GM18873 (cell line): ENCODE measurements at regions not wholly inside any gene's neighbourhood (a gene's known extent, or its start where the extent isn't known, plus 50 kb on each side); places are given as distances from the start of the nearest gene placed in this dataset.

Experiments
- ATAC-seq: cut with Tn5 transposase; IDR thresholded peaks from one replicate; pipeline ENCODE4 v1.9.1; 2021; ENCODE audit warnings: mild to moderate bottlenecking, moderate library complexity, moderate number of reproducible peaks; ENCODE audit not compliant: unreplicated experiment, low FRiP score

DNA sequence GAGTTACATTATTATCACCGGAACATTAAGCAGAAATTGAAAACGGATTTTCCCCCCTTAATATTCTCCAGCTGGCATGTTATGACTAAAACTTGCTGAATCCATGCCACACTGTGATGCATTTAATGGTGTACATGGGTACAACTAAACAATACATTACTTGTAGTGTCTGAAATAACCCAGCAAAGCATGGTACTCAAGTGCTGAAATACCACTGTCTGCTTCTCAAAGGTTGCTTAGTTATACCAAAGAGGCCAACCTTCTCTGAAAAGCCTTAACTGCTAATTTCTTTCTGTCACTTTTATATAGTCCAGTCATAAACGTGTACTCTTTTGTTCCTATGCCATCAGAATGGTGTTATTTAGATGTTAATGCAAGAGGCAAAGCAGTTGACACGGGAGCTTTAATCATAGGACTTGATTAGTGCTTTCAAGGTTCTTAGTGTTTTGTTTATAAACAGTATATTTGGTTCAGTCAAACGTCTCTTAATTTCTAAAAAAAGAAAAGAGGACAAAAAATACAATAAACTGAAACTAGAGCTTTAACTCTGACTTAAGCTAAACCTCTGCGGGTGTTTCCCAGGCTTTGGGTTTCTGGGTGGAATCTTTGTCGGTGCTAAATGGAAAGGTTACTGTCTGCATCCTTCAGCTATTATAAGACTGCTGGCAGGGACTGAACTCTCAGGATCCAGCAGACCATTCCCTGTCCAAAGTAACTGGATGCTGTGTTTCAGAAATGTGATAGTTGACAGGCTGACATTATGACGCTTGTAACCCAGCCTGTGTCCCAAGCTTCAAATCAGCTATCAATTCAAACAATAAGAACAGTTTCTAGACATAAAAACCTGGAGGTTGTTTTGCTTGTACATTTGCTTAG is 202.6 kb downstream of the PPP1R3A start:
- no peak for ATAC-seq

- ATAC-seq = no peak
Observed at GRCh38 chr7:113715262-113715661, 203.5 kb downstream of the PPP1R3A start.

DNA sequence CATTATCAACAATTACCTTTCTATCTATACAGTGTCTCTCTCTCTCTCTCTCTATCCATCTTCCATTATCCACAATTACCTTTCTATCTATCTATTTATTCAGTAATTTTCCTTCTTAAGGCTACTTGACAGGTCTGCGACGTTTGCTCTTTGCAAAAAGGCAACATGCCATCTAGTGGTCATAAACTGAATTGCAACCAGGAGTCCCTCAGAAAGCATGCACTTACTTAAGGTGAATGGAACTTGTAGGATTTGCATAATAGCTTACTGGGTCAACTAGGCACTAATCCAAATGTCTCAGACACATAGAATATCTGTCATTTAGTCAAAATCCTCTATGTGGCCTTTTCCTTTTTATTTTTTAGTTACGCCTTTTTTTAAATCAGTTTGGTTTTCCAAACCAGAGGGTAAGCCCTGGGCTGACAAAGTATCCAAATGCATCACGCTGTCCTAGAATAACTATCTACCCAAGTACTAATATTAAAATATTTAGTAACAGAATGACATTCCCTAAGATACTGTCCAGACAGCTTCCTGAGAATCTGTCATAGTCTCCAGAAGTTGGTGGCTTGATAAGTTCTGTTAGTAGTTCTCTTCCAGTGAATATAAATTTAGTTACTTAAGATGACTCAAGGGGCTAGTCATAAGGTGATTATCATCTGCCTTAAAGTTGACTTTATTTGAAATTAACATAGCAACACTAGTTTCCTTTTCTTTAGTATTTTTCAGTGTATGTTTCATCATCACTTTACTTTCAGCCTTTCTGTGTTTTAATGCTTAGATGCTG is 208.3 kb downstream of the PPP1R3A start:
- peak; percentile 98 for ATAC-seq

- ATAC-seq = no peak
Observed at GRCh38 chr7:113705439-113705838, 213.4 kb downstream of the PPP1R3A start.

DNA sequence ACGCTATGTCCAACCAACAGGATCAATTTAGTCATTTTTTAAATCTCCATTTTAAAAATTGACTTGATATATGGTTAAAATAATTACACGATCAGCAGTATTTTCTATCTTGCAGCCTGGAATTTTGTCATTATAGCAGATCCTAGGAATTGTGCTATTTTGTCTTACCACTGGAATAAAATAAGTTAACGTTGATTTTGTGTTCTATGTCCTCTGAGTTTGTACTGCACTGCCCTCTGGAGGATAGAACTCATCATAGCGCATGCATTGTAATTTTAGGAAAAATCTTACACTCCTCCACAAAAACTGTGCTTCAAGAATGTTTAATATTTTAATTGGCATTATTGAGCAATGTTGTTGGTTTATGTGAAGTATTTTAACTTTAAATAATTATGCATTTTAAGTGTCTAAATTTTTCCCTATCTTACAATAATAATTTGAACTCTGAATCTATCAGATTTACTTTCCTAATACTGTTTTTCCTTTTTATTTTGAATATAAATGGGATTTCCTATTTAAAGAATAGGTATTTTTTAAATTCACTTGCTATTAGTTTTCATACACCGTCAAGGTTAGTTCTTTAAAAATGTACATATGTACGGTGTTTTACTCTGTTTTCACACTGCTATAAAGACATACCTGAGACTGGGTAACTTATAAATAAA is 220.1 kb downstream of the PPP1R3A start:
- no peak for ATAC-seq

- no peak for ATAC-seq
Observed at GRCh38 chr7:113694149-113694548, 224.7 kb downstream of the PPP1R3A start.

- no peak for ATAC-seq
Observed at GRCh38 chr7:113684165-113684564, 234.6 kb downstream of the PPP1R3A start.

DNA sequence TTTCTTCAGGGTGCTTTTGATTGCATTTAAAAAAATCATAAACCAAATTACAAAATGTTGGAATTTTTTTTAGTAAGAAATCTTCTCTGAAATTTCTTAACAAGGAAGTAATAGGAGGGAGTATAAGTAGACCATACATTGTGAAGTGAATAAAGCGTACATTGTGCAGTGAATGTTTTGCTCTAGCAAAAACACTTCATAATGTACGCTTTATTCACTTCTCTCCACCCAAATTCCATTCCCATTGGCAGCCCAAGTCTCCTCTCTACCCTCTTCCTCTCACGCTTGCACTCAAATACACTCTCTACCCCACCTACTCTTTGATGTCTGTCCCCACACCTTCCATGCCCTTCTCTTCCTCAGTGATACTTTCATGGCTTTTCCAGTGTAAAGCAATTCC is 241.0 kb downstream of the PPP1R3A start:
- no peak for ATAC-seq

DNA sequence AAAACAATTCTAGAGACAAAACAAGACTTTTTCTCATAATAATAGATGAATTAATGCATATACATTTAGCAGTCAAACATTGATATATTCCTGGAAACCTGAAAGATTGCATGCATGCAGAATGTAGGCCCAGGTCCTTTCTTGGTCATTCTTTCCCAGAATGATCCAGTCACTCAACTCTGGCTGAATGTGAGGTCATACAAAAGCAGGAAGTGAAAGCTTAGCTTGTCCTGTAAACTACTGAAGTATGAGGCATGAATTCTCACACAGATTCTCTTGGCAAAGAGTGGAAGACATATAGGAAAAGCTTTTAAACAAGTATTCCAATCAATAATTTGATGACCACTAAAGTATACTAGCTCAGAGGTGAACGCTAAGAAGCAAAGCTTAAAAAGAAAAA is 253.9 kb downstream of the PPP1R3A start:
- ATAC-seq = no peak

DNA sequence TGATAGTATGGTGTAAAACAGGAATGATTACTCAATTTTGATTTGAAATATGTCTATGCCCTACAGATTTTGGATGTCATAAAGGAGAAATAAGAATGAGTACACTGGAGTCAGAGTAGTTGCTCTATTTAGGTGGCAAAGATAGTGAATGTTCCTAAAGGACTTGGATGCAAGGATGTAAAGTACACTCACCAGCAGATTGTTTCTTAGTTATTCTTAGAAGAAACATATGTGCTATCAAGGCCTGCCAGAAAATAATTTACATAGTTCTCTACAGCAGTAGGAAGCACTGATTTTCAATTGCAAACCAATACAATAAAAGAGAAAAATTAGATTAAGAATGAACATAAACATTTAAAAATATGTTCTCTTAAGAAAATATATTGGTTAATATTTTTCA is 259.4 kb downstream of the PPP1R3A start:
- no peak for ATAC-seq

DNA sequence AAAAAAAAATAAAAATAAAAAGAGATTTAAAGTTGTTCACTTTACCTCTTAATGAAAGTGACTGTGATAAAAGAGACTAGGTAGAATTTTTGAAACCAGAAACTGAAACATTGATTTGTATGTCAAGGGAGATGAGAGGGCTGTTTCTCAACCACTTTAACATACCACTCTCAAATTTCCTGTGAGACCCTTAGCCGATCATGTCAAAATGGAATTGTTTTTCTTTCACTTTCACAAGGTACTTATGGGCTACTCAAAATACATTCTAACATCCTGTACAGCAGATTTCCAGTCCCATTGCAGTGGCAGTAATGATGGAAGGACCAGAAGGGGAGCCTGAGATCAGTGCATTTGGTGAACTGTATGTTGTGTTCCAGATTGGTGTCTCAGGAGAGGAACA is 261.2 kb downstream of the PPP1R3A start:
- ATAC-seq = peak; percentile 95

GRCh38 chr7:113652501-113652900 is 266.3 kb downstream of the PPP1R3A start:
- no peak for ATAC-seq

DNA sequence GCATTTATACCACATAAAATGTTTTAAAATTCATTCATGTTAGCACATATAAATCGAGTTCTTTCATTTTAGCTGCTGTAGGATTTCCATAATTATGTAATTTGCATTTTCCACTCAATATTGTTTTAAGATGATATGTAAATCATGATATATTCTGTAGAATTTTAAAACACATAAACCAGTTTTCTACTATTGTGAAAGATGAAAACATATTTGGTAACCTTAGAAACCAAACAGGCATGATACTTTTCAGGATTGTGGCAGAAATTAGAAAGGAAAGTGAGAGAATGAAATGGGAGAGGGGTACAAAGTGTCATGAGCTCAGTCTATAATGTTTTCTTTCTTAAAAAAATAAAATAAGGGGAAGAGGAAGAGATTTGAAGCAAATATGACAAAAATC is 269.3 kb downstream of the PPP1R3A start:
- no peak for ATAC-seq

DNA sequence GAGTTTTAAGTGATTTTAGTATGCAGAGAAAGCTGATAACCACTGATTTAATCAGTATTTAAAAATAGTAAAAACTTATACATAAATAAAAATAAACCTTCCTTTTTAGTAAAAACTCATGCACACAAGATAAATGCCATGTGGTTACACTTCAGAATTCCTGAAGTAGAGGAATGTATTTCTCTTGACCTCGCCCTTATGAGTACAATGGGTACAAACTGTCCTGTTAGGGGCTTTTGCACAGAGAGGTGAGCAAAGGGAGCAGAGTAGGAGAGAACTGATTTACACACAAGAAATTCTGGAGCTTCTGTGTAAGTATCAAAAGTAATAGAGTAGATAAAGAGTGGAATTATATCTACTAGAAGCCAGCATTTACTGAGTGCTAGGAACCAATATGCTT is 279.6 kb downstream of the PPP1R3A start:
- ATAC-seq = no peak

DNA sequence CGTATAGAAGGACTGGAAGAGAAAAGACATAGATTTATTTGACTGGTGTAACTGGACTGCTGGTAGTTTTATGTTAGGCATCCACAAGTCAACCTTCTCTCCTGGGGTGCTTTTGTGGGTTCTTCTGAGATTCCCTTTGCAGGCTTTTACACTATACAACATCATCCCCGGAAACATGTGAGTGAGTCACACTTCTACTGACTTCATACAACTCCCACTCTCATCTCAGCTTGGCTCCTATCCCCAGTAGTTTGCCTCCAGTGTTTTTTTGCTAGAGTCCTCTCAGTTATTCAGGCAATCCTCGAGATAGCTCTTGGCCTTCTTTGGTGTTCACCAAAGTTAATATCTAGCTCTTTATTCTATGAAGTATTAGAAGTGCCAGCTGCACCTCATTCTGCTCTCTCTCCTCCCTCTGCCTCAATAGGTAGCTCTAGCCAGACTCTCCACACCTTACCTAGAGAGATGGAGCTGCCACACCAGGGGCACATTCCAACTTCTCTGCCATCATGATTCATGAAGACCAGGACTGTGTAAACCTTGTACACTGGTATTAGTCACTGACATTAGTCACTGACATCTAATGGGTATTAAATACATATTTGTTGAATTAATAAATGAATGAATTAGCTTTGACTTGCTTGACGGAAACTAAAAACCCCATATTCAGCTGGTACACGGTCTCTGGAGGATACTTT is 281.9 kb downstream of the PPP1R3A start:
- no peak for ATAC-seq

GRCh38 chr7:113635492-113635891 is 283.3 kb downstream of the PPP1R3A start:
- ATAC-seq = no peak

DNA sequence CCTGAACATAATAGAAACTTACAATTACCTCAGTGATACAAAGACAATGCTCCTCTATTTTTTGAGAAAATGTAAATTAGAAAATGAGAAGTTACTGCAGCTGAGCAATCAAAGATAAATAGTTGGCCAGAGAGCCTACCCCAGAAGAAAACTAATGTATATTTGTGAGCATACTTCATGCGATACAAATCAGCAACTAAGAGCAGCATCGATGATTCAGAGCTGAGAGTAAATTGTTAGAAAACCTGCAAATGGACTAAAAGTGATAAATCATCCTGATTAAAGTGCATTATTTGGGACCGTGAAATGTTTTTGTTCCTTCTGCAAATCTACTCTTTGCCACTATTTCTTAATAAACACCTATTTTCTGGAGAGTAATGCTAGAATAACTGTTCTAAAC is 285.7 kb downstream of the PPP1R3A start:
- ATAC-seq = no peak

DNA sequence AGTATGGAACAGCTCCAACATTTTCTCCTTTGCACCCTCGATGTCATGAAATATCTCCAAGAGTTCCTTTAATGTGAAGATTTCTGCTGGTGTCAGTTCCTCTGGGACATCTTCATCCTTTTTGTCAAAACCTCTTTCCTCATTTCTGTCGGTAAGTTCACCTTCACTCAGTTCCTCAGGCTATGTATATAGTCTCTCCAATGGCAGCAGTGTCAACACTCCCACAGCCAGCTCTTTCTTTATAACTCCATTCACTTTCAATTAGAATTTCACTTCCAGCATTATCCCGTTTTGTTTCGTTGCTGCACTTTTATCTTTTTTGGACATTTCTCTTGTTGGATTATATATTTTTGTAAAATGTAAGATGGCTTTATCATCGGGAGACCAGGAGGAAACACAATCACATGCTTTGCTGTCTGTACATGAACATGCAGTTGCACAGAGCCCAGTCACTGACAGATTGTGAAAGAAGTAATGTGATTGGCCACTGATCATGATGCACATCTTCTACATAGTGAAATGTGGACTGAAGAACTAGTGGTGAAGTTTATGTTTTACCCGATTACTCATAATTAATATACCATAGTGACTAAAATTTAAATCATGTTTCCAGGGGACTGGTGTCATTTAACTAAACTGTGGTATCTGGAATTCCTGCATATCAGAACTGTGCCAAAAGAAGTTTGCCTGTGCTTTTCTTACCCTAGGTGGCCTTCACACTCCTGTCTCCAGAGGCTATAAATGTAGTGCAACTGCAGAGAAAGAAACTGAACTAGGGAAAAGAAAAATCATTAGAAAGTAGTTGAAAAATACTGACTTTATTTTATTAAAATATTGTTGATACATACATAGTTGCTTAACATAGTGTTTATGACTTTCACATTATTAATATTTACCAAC is 289.6 kb downstream of the PPP1R3A start:
- ATAC-seq = no peak

GRCh38 chr7:113625494-113626102 is 293.2 kb downstream of the PPP1R3A start:
- no peak for ATAC-seq
